ENCODE measurements at regions not wholly inside any gene's neighbourhood (a gene's known extent, or its start where the extent isn't known, plus 50 kb on each side); places are given as distances from the start of the nearest gene placed in this dataset.

GRCh38 chr2:3076848-3077642 lies 300.6 kb downstream of the EIPR1 start:
- POLR2A ChIA-PET = no interaction called here

GRCh38 chr2:3075991-3076340 lies 301.7 kb downstream of the EIPR1 start:
- Mint-ChIP-seq H3K4me3 (no peak overlapping the region), H3K36me3 (ENCODE audit: low read depth) (no peaks in the 10 kb centered on the region), H3K27ac (no peak overlapping the region), H3K27me3 (no peaks in the 10 kb centered on the region), H3K9me3 (no peaks in the 10 kb centered on the region), H3K4me1 (no peaks in the 10 kb centered on the region)
- DNase-seq = no peak
- POLR2A ChIA-PET = no interaction called here
- CTCF ChIA-PET = no interaction called here

More at GRCh38 chr2:3076848-3077642, 300.6 kb downstream of the EIPR1 start:
- no peaks in the 10 kb centered on the region for H3K36me3 Mint-ChIP-seq (ENCODE audit: low read depth)
- H3K27me3 Mint-ChIP-seq = no peaks in the 10 kb centered on the region
- no peaks in the 10 kb centered on the region for H3K4me1 Mint-ChIP-seq
- DNase-seq = no peak
- no peaks in the 10 kb centered on the region for H3K9me3 Mint-ChIP-seq
- no peak overlapping the region for H3K27ac Mint-ChIP-seq
- H3K4me3 Mint-ChIP-seq = no peak overlapping the region
- CTCF ChIA-PET = no interaction called here

- H3K9me3 Mint-ChIP-seq = no peaks in the 10 kb centered on the region
- no peak overlapping the region for H3K4me3 Mint-ChIP-seq
- no peaks in the 10 kb centered on the region for H3K27me3 Mint-ChIP-seq
- CTCF ChIA-PET = no interaction called here
- H3K36me3 Mint-ChIP-seq (ENCODE audit: low read depth) = no peaks in the 10 kb centered on the region
- no peak overlapping the region for H3K27ac Mint-ChIP-seq
- DNase-seq = no peak
- H3K4me1 Mint-ChIP-seq = no peaks in the 10 kb centered on the region
- POLR2A ChIA-PET = no interaction called here
Measured at GRCh38 chr2:3075316-3075990, 302.2 kb downstream of the EIPR1 start.

- Mint-ChIP-seq H3K27ac (no peak overlapping the region), H3K4me3 (no peak overlapping the region), H3K4me1 (no peaks in the 10 kb centered on the region), H3K27me3 (no peaks in the 10 kb centered on the region), H3K9me3 (no peaks in the 10 kb centered on the region), H3K36me3 (ENCODE audit: low read depth) (no peaks in the 10 kb centered on the region)
- POLR2A ChIA-PET = no interaction called here
- no peak for DNase-seq
- CTCF ChIA-PET = no interaction called here
Measured at GRCh38 chr2:3073704-3074103, 303.9 kb downstream of the EIPR1 start.

- Mint-ChIP-seq H3K36me3 (ENCODE audit: low read depth) (no peaks in the 10 kb centered on the region), H3K4me3 (no peak overlapping the region), H3K4me1 (no peaks in the 10 kb centered on the region), H3K27ac (no peak overlapping the region), H3K9me3 (no peaks in the 10 kb centered on the region), H3K27me3 (no peaks in the 10 kb centered on the region)
- POLR2A ChIA-PET = no interaction called here
- CTCF ChIA-PET = no interaction called here
- no peak for DNase-seq
Measured at GRCh38 chr2:3073041-3073595, 304.5 kb downstream of the EIPR1 start.

- ChIA-PET CTCF (no interaction called here), POLR2A (no interaction called here)
- Mint-ChIP-seq H3K4me3 (no peak overlapping the region), H3K36me3 (ENCODE audit: low read depth) (no peaks in the 10 kb centered on the region), H3K9me3 (no peaks in the 10 kb centered on the region), H3K4me1 (no peaks in the 10 kb centered on the region), H3K27me3 (no peaks in the 10 kb centered on the region), H3K27ac (no peak overlapping the region)
- DNase-seq = no peak
Measured at GRCh38 chr2:3071685-3072263, 305.8 kb downstream of the EIPR1 start.

- Mint-ChIP-seq H3K27ac (no peak overlapping the region), H3K9me3 (no peaks in the 10 kb centered on the region), H3K27me3 (no peaks in the 10 kb centered on the region), H3K4me3 (no peak overlapping the region), H3K36me3 (ENCODE audit: low read depth) (no peaks in the 10 kb centered on the region), H3K4me1 (no peaks in the 10 kb centered on the region)
- ChIA-PET CTCF (no interaction called here), POLR2A (no interaction called here)
- DNase-seq = no peak
Measured at GRCh38 chr2:3066831-3067230, 310.8 kb downstream of the EIPR1 start.

- CTCF ChIA-PET = no interaction called here
- Mint-ChIP-seq H3K27ac (no peak overlapping the region), H3K27me3 (no peaks in the 10 kb centered on the region), H3K36me3 (ENCODE audit: low read depth) (no peaks in the 10 kb centered on the region), H3K4me3 (no peak overlapping the region), H3K4me1 (no peaks in the 10 kb centered on the region), H3K9me3 (no peaks in the 10 kb centered on the region)
- no peak for DNase-seq
- POLR2A ChIA-PET = no interaction called here
Measured at GRCh38 chr2:3065928-3066327, 311.7 kb downstream of the EIPR1 start.

- no peak overlapping the region for H3K4me3 Mint-ChIP-seq
- no peak for DNase-seq
- POLR2A ChIA-PET = no interaction called here
- no peaks in the 10 kb centered on the region for H3K27me3 Mint-ChIP-seq
- no peaks in the 10 kb centered on the region for H3K36me3 Mint-ChIP-seq (ENCODE audit: low read depth)
- CTCF ChIA-PET = no interaction called here
- H3K9me3 Mint-ChIP-seq = no peaks in the 10 kb centered on the region
- H3K4me1 Mint-ChIP-seq = no peaks in the 10 kb centered on the region
- H3K27ac Mint-ChIP-seq = no peak overlapping the region
Measured at GRCh38 chr2:3062476-3063260, 314.9 kb downstream of the EIPR1 start.

GRCh38 chr2:3060049-3060448 lies 317.6 kb downstream of the EIPR1 start:
- Mint-ChIP-seq H3K27me3 (peaks cover 2% of the 10 kb centered on the region), H3K27ac (no peak overlapping the region), H3K4me3 (no peak overlapping the region), H3K9me3 (peaks cover 5% of the 10 kb centered on the region), H3K36me3 (ENCODE audit: low read depth) (no peaks in the 10 kb centered on the region), H3K4me1 (no peaks in the 10 kb centered on the region)
- ChIA-PET POLR2A (no interaction called here), CTCF (interaction anchor here (0.7 kb wide), 1 partner anchor 490 kb away, joined by 3 read pairs; no protein-coding TSS in a partner anchor)
- DNase-seq = no peak

GRCh38 chr2:3059141-3059925 lies 318.3 kb downstream of the EIPR1 start:
- no peak for DNase-seq
- Mint-ChIP-seq H3K4me3 (no peak overlapping the region), H3K4me1 (no peaks in the 10 kb centered on the region), H3K9me3 (peaks cover 5% of the 10 kb centered on the region), H3K27me3 (peaks cover 2% of the 10 kb centered on the region), H3K27ac (no peak overlapping the region), H3K36me3 (ENCODE audit: low read depth) (no peaks in the 10 kb centered on the region)
- ChIA-PET CTCF (interaction anchor here (0.7 kb wide), 1 partner anchor 489 kb away, joined by 3 read pairs; no protein-coding TSS in a partner anchor), POLR2A (no interaction called here)

- Mint-ChIP-seq H3K4me3 (no peak overlapping the region), H3K4me1 (peaks cover 7% of the 10 kb centered on the region), H3K27me3 (peaks cover 2% of the 10 kb centered on the region), H3K36me3 (ENCODE audit: low read depth) (no peaks in the 10 kb centered on the region), H3K9me3 (peaks cover 5% of the 10 kb centered on the region), H3K27ac (no peak overlapping the region)
- DNase-seq = no peak
- POLR2A ChIA-PET = no interaction called here
- CTCF ChIA-PET = no interaction called here
Measured at GRCh38 chr2:3054066-3054465, 323.6 kb downstream of the EIPR1 start.

Data from activated CD4-positive, alpha-beta T cell treated with anti-CD3 and anti-CD28 coated beads, Interleukin-2, amount 10 ng/mL, durations not matched to agents 7 days and 5 days (primary cell).